ENCODE measurements at regions not wholly inside any gene's neighbourhood (a gene's known extent, or its start where the extent isn't known, plus 50 kb on each side); places are given as distances from the start of the nearest gene placed in this dataset.

DNA sequence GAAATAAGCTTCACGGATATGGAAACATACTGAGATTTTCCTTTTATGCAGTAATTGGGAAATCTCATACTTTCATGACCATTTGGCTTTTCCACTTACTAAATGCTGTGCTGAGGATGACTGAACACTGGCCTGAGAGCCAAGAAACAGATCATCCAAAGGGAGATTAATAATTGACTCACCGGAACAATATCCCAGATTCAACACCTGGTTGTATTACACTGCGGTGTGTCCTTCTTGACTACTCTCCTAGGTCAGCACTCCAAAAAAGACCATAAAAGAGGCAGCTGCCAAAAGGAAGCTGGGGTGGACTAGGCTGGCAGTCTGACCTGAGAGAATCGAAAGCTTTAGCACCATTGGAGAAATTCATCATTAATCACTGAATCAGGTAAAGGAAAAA, 469.1 kb downstream of the CBLN2 start:
- H3K27me3 Mint-ChIP-seq (ENCODE audit: unreplicated experiment): peaks cover 1% of the 10 kb centered on the region
- H3K36me3 Mint-ChIP-seq (ENCODE audit: unreplicated experiment): no peaks in the 10 kb centered on the region
- no peak overlapping the region for H3K27ac Mint-ChIP-seq (ENCODE audit: unreplicated experiment)
- H3K4me3 Mint-ChIP-seq (ENCODE audit: unreplicated experiment): no peak overlapping the region
- no peaks in the 10 kb centered on the region for H3K4me1 Mint-ChIP-seq (ENCODE audit: low read depth, unreplicated experiment)
- H3K9me3 Mint-ChIP-seq (ENCODE audit: unreplicated experiment): no peaks in the 10 kb centered on the region
- no peak for DNase-seq
- no peak for TF ChIP-seq CTCF (IDR thresholded peaks at IDR 0.05; ENCODE audit: partially characterized antibody, unreplicated experiment)

DNA sequence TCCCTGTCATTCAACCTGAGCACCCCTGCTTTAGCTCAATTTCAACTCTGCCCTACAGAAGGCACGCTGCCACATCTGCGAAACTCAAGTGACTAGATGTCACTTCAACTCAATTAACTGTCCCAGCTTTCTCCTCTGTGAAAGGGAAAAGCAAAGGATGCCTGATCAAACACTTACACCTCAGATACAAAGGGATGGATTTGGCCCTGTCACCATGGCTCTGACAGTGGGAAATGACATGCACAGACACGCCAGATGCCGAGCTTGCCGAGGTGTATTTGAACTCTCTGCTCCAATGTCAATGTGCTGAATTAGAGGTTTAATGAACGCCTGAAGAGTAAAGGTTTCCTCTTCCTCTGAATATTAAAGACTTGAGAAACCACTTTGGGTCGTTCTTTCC, 481.1 kb downstream of the CBLN2 start:
- Mint-ChIP-seq H3K4me3 (ENCODE audit: unreplicated experiment) (no peak overlapping the region), H3K27me3 (ENCODE audit: unreplicated experiment) (no peaks in the 10 kb centered on the region), H3K4me1 (ENCODE audit: low read depth, unreplicated experiment) (peaks cover 5% of the 10 kb centered on the region), H3K36me3 (ENCODE audit: unreplicated experiment) (no peaks in the 10 kb centered on the region), H3K9me3 (ENCODE audit: unreplicated experiment) (peaks cover 2% of the 10 kb centered on the region), H3K27ac (ENCODE audit: unreplicated experiment) (no peak overlapping the region)
- DNase-seq: no peak
- TF ChIP-seq CTCF (IDR thresholded peaks at IDR 0.05; ENCODE audit: partially characterized antibody, unreplicated experiment): no peak

GRCh38 chr18:72058851-72059250, 485.3 kb downstream of the CBLN2 start:
- no peak overlapping the region for H3K4me3 Mint-ChIP-seq (ENCODE audit: unreplicated experiment)
- TF ChIP-seq CTCF (IDR thresholded peaks at IDR 0.05; ENCODE audit: partially characterized antibody, unreplicated experiment): no peak
- H3K27me3 Mint-ChIP-seq (ENCODE audit: unreplicated experiment): no peaks in the 10 kb centered on the region
- no peak for DNase-seq
- H3K36me3 Mint-ChIP-seq (ENCODE audit: unreplicated experiment): no peaks in the 10 kb centered on the region
- peaks cover 5% of the 10 kb centered on the region for H3K4me1 Mint-ChIP-seq (ENCODE audit: low read depth, unreplicated experiment)
- no peaks in the 10 kb centered on the region for H3K9me3 Mint-ChIP-seq (ENCODE audit: unreplicated experiment)
- H3K27ac Mint-ChIP-seq (ENCODE audit: unreplicated experiment): no peak overlapping the region

DNA sequence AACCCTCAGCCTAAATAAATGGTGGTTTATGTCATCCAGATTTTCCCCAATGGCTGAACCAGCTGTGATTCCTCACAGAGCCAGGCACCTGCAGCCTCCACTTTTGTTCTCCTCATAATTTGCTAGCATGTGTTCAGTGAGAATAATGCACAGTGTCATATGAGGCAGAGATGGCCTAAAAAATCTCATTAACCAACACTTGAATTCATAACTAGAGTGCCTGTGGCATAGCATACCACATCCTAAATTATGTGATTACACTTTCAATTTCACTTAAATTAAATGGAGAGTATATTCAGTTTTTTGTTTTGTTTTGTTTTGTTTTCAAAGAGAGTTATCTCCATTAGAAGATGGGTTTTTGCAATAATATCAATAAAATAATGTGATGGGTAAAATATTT, 488.0 kb downstream of the CBLN2 start:
- no peak overlapping the region for H3K4me3 Mint-ChIP-seq (ENCODE audit: unreplicated experiment)
- no peaks in the 10 kb centered on the region for H3K9me3 Mint-ChIP-seq (ENCODE audit: unreplicated experiment)
- DNase-seq: no peak

More for the DNA sequence above, 488.0 kb downstream of the CBLN2 start:
- no peaks in the 10 kb centered on the region for H3K27me3 Mint-ChIP-seq (ENCODE audit: unreplicated experiment)
- H3K36me3 Mint-ChIP-seq (ENCODE audit: unreplicated experiment): no peaks in the 10 kb centered on the region
- TF ChIP-seq CTCF (IDR thresholded peaks at IDR 0.05; ENCODE audit: partially characterized antibody, unreplicated experiment): no peak
- no peak overlapping the region for H3K27ac Mint-ChIP-seq (ENCODE audit: unreplicated experiment)
- peaks cover 4% of the 10 kb centered on the region for H3K4me1 Mint-ChIP-seq (ENCODE audit: low read depth, unreplicated experiment)
